Stimulated activated CD4-positive, alpha-beta T cell treated with anti-CD3 and anti-CD28 coated beads, Interleukin-4, amount 100 ng/mL, for 24 hours (primary cell): ENCODE measurements at regions not wholly inside any gene's neighbourhood (a gene's known extent, or its start where the extent isn't known, plus 50 kb on each side); places are given as distances from the start of the nearest gene placed in this dataset.
"Not testable (repeated sequence)": the region's sequence is repeated elsewhere in the genome, so short reads cannot be mapped to it uniquely, and the experiment has no call there.

Experiments
- DNase-seq: peaks from one replicate; pipeline ENCODE4 v3.0.0-alpha.2; 2020

DNA sequence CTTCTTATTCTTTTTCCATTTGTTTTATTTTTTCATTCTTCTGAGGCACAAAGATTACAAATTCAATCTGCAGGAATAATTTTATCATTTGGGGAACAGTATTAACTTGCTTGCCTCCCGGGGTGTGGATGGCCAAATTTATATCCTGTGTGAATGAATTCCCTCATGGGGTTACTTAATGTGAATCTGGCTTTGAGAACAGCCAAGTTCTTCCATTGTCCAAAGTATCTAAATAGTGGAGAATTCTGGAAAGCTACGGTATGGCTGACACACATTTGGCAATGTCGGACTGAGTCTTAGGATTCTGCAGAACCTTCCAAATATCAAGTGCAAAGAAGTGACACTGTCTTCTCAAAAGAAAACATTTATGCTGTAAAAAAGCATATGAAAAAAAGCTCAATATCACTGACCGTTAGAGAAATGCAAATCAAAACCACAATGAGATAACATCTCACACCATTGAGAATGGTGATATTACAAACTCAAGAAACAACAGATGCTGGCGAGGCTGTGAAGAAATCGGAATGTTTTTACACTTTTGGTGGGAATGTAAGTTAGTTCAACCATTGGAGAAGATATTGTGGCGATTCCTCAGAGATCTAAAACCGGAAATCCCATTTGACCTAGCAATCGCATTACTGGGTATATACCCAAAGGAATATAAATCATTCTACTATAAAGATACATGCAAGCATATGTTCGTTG lies 620.2 kb downstream of the EFNB2 start:
- no peak for DNase-seq

DNA sequence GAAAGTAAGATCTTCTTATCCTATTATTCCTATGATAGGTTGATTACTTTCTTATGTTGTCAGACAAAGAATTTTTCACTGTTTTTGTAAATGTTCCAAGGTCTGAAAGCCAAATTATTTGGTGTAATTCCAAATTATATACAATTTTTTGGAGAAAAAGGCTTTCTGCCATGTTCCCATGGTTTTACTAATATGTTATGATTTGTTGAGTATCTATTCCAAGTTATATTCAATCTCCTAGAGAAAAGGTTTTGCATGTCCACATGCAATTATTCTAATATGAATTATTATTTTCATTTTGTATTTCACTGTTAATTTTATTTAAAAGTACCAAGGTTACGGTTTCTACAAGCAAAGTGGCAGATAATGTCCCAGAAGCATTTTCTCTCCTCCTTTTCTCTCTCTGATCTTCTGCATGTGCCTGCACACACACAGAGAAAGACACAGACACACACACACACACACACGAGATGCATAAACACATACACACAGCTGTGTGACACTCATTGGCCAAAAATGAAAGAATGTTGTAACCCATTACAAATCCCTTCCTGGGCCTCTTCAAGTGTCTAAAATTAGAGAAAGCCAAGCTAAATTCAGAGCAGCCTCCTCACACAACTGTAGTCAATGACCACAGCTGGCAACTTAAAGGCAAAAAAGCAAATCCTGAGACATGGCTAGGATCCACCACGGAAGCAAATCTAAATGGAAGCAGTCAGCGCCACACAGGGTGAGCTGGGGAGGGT lies 621.0 kb downstream of the EFNB2 start:
- no peak for DNase-seq

DNA sequence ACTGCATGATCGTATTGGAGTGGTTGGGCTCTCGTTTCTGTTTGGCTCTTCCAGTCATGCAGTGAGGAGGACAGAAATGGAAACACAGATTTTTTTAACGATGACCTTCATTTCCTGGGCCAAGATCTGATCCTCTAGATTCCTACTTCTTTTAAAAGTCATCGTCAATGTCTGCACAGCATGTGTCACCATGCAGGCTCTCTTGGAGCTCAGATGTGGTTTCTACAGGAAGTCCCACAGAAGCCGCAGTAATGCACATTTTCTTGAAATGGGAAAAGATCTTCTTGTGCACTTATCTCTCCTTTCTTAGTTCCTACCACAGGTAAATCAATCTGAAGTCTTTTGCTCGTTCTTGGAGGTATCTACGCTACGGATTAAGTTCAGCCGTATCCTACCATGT lies 626.9 kb downstream of the EFNB2 start:
- peak; percentile 4 for DNase-seq

DNA sequence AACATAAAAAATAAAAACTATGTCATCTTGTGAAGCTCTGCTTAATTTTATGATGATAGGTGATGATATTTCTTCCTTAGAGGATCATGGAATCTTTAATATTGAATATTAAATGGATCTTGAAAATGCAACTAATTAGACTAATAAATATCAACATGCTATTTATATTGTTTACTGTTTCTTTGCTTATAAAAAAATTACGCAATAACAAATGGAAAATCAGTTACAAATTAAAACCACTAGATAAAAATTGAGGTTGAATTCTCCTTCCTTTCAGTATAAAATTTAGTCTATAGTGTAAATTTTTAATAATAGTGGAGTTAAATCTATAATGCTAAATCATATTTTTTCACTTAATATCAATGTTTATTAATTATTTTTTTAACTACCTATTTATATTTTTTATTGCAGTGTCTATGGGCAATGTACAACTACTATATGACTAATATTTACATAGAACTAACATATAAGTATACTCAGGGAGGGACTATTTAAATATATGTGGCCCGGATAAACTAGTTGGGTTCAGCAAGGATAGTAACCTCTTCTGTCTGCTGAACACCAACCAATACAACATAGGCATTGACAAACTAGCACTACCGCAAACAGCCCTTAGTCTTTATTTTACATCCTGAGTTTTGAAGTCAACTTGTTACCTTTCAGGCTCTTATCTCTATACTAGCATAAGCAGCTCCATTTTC lies 628.0 kb downstream of the EFNB2 start:
- DNase-seq, result no peak

DNA sequence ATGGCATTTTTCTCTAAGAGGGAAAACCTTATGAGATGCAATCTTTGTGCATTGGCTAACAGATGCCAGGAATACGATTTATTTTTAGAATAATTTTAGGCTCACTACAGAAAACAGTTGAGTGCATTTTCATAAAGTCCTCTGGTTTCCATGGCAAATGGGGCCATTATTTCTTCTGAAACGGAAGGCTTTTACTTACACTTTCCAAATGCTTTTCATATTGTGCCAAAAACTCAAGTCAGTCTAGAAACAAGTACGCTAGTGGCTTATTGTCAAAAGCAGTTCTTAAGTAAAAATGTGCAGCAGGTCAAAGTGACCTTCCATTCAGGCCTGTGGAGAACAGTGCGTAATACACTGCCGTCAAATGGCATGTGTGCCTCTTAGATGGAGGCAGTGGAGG lies 628.7 kb downstream of the EFNB2 start:
- DNase-seq, result no peak

DNA sequence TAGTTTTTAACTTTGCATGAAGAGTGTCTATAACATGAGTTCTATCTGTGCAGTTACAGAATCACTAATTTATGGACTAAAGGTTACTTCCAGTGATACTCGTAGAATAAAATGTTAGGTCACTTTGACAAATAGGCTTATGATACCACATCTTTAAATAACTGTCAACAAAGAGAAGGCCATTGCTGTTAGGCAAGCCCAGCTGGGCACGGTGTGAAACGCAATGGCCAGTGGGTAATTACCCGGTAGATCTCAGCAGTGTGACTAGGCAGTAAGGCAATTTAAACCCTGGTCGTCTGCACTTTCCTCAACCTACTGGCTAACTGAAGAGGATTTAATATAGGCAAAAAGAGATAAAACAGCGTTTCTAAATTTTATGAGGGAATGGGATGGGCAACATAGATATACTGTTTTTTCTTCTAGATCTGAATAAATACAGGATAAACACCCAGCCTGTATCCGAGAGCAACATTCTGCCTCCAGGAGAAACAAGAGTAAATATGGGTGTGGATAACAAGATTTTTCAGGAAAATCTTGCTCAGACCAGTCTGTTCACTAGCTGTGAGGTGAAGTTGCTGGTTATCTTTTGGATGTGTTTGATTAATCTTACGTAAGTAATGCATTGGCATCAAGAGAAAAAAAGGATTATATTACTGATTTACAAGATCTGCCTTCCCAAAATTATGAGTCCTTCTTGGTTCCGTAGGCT lies 631.3 kb downstream of the EFNB2 start:
- no peak for DNase-seq

DNA sequence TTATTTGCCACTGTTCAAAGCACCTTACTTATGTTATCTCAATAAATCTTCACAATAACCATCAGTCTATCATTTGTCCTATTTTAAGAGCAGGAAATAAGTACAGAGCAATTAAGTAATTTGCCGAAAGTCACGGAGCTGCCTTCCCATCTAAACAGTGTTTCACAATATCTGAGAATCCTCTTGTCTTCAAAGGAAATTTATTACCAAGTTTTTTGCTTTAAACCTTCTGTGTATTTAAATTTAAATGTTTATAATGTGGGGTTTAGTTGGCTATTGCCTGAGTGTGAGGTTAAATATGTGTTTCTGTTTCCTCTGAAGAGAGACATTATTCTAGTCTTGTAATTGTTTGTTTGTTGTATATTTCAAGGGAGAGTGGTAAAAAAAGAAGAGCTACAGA lies 633.1 kb downstream of the EFNB2 start:
- no peak for DNase-seq

DNA sequence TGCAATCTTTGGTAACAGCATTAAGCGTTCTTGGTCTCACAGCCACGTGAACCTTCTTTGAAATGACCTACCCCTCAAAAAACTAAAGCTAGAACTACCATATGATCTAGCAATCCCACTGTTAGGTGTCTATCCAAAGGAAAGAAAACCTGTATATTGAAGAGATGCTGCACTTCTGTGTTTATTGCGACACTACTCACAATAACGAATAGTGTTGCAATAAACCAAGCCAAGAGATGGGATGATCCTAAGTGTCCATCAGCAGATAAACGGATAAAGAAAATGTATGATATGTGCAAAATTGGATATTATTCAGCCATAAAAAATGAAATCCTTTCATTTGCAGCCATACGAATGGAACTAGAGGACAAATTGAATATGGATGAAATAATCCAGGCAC lies 637.9 kb downstream of the EFNB2 start:
- no peak for DNase-seq

DNA sequence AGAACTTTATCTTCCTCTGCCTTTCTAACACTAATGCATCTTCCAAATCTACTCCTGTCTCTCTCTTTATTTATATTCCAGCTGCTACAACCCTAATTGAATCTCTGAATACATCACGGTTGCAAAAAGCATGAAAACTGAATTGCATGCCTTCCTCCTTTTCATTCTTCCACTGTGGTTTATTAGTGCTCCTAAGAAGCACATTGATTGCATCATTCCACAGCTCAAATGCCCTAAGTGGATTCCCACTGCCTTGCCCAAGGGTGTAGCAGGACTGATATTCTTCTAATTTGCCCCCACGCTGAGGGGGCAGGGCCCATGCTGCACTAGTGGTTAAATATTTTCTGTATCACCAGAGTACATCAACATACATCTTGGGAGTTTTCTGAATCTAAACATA lies 640.8 kb downstream of the EFNB2 start:
- no peak for DNase-seq

DNA sequence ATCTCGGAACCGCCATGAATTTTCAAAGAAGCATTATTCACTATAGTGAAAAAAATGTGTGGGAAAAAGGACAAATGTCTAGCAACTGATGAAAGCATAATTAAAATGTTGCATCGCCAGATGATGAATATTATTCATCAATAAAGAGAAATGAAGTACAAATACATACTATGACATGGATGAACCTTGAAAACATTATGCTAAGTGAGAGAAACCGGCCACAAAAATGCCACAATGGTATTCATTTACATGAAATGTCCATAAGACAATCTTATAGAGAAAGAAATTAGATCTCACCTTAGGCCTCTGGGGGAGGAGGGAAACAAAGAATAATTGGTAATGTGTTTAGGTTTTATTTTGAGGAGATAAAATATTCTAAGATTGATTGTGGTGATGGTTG lies 645.0 kb downstream of the EFNB2 start:
- no peak for DNase-seq

DNA sequence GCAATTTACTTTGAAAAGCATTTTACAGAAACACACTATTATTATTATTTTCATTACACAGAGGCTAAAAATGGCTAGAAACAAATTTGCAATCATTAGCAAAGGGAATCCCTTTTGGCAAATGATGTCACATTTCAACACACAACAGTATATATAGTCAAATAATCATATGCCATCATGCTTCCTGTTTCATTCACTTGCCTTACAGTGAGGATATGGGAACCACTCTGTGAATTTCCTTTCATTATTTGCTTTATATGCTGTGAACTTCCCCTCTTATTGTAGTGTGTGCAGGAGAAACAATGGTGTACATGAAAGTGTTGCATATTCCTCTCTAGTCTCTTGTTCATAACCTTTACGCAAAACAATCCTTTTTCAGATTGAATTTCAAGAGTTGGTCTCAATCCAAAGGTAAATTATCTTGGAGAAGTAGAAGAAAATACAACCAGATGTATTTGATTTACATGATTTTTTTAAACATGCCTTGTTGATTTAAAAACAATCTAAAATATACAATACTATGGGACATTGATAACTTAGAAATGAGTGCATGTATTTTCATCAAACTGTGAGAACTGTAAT lies 657.3 kb downstream of the EFNB2 start:
- no peak for DNase-seq

DNA sequence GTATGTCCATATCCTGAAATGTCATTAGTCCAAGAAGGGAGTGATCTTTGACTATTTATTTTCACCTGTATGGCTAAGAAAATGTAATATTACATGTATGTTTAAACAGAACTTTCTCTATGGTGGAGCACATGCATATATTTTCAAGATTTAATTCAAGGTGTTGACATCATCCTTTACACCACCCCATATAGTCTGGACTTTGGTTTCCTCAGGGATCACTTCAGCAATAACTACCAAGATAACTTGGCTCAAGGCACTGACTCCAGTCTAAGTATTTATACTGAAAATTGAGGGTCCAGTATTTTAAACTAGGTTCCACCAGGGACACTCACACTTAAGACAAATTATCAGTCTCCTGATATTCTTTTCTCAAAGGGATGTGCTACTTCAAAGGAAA lies 660.6 kb downstream of the EFNB2 start:
- no peak for DNase-seq

DNA sequence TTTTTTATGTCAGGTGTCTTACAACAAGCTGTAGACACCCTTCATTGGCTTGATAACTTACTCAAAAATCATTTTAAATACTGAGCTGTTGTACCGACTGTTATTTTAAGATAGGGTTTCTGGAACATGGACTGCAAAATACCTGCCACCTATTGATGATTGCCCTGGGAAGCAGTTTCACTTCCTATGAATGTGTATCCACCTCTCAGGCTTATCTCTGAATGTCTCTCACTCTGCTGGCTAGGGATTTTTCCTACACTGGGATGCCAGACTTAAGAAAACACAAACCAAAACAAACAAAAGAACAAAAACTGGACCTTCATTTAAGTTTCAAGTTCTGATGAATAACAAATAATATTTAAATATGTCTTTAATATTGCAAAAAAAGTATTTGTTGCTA lies 663.7 kb downstream of the EFNB2 start:
- DNase-seq, result no peak

DNA sequence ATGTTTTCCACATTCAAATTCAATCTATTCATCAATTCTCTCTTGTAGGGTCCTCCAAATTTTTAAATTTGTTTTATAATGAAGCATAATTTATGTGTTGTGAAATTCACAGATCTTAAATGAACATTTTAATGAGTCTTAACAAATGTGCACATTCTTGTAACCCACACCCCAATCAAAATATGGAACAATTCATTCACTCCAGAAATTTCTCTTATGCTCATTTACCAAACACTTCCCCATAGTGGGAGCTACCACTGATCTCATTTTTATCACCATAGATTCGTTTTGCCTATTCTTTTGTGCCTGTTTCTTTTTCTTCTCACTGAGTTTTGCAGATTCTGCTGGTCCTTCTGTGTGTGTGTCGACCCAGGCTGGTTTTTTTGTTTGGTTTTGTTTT lies 664.1 kb downstream of the EFNB2 start:
- DNase-seq, result no peak

DNA sequence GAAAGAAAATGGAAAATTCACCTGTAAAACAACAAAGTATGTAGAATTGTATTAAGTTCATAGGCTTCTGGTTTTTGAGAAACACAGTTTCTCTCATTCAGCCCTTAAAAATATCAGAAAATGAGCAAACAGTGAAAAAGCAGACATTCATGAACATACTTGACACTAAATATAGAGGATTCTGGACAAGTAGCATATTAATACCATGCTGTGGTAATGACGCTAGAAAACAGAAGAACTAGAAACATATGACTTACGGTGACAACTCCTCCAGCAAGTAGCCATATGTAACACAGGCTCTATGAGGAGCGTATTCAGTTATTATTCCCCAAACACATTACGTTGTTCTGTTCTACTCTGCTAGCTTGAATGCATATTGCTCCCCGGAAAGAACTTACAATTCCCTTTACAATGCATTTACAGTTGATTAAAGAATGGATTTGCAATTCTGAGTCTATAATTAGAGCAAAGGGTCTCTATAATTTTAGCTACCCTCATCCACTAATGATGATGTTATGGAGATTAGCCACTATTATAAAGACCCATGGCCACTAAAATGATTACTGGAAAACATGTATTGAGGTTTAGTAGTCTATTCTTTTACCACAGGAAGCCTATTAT lies 672.1 kb downstream of the EFNB2 start:
- no peak for DNase-seq

DNA sequence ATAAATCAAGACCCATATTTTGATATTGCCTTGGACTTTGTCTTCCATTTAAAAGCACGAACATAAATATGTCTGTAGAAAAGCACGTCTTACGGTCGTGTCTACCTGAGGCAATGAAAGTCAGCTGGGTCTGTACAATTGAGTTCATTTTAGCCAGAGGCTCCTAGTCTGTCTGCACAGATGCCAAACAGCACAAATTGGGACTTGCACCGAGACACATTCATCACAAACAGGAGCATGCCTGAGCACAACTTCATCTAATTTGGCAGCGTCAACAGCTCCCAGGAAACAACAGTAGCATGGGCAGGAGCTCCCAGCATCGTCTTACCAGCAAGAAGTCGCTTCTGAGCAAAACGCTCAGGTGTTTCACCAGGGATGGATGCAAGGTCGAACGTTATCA lies 687.0 kb downstream of the EFNB2 start:
- DNase-seq, result no peak

DNA sequence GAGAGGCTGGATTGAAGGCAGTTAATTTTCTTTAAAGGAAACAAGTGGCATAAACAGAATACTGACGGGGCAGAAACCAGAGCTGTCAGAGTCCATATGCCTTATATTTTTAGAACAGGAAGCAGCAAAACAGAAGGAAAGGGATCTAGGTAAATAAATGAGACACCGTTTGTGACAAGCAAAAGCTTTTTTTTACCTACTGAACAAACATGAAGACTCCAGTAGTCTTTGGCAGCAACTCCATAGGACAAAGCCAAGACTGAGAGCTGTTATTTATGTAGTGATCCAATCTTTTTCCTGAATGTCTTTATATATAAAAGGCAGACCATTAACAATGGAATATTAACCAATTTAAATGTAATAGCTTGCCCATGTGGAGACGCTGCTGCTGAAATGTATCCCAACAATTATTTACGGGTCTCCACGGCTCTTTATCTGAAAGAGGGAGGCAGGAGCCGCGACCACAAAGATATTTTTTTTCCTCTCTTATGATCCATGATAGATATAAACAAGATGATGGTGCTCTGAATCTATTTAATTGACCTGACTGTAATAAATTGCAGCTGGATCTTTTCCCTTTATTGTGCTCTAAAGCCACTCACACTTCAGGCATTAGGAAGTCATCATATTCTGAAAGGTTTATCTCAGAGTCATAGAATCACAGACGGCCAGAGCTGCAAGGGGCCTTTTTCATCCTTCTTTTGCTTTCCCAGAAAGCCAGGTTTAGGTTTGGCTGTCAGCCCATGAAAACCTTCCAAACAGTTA lies 687.8 kb downstream of the EFNB2 start:
- no peak for DNase-seq

DNA sequence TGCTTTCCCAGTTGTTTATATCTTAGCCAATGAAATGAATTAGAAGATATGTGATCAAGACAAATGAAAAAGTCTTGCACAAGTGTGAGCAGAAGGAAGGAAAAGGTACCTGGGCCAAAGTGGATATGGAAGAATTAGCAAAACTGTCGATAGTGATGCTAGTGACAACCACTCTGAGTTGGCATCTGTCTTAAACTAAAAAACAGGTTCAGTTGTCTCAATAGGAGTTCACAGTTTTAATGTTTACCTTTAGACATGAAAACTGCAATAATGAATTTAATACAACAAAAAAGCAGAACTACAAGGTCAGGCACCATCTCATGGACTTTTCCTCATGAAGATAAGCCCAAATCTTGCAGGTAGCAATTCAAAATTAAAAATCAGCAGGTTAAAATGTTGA lies 688.5 kb downstream of the EFNB2 start:
- DNase-seq, result no peak

DNA sequence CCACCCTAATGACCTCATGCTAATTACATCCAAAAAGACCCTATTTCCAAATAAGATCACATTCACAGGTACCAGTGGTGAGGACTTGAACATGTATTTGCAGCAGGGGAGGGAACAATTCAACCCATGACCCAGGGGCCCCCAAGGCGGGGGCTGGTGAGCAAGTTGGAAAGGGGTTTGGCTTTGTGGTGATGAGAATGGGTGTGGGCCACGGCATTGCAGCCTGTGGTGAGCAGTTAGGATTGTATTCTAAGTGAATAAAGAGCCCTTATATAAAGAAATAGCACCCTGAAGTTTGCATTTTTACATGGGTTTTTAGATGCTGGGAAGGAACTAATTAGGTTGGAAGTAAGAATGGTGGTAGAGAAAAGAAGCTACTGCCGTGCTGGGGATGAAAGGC lies 694.2 kb downstream of the EFNB2 start:
- no peak for DNase-seq

DNA sequence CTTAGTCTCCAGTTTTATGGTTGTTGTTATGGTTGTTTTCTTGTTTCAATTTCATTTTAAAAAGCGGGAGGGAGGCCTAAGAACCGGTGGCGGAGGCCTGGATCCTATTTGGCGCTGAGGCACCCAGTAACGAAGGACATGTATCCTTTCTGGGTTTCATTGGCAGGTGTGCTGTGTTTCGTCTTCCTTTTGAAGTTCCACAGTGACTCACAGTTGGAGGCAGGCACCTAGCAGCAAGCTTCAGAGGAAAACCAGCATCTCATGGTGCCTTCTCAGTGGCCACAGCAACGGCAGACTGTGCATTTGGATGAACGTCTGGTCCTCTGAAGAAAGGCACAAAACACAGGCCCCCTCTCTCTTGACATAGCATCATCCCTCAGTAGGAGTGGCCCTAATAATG lies 697.2 kb downstream of the EFNB2 start:
- no peak for DNase-seq

DNA sequence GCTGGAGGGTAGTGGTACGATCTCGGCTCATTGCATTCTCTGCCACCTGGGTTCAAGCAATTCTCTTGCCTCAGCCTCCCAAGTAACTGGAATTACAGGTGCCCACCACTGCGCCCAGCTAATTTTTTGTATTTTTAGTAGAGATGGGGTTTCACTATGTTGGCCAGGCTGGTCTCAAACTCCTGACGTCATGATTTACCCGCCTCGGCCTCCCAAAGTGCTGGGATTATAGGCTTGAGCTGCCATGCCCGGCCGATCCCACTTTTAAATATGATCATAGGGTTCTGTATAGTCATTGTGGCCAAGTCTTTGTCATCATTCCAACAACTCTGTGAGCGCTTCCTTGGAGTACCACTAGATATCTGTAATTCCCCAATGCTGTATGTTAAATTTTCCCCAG lies 698.2 kb downstream of the EFNB2 start:
- not testable (repeated sequence) for DNase-seq

DNA sequence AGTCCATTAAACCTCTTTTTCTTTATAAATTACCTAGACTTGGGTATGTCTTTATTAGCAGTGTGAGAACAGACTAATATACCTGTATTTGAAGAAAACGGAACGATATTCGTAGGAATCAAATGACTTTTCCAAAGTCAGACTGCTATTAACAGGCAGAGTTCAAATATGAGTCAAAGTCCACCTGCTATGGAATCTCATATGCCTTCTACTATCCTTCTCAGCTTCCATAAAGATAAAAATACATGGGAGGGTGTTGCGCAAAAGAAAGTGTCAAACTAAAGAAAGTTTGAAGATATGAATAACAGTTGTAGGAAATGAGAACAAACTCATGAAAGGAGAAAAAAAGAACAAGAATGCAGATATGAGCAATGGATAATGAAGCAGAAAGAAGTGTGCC lies 704.6 kb downstream of the EFNB2 start:
- DNase-seq, result no peak
